ENCODE measurements at regions not wholly inside any gene's neighbourhood (a gene's known extent, or its start where the extent isn't known, plus 50 kb on each side); places are given as distances from the start of the nearest gene placed in this dataset.

DNA sequence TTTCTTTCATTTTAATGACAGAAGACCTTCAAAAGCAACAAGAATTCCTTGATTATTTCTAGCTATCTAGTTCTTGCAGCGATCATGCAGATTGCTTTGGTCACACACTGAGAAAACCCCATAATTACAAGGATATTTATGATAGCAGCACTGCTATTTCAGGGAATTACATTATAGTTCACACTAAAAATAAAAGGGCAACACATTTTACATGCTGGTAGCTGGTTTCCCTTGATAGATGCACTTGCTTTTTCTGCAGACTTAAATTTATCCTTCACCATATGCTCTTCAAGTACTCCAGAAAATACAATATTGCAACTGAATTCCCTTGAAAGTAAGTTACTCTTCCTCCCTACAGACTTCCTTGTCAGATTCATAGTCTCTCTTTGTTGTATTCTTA, 751.1 kb downstream of the CCDC85A start:
- no peak overlapping the region for H3K4me3 ChIP-seq (ENCODE audit: low read depth, low read length)
- DNase-seq (ENCODE audit: low read depth) = no peak
- TF ChIP-seq MYC (IDR thresholded peaks at IDR 0.05; ENCODE audit: low read depth, low read length) (no peak), POLR2A (IDR thresholded peaks at IDR 0.05; ENCODE audit: extremely low read depth, insufficient read length) (no peak)
- TF ChIP-seq, protein P1, sequence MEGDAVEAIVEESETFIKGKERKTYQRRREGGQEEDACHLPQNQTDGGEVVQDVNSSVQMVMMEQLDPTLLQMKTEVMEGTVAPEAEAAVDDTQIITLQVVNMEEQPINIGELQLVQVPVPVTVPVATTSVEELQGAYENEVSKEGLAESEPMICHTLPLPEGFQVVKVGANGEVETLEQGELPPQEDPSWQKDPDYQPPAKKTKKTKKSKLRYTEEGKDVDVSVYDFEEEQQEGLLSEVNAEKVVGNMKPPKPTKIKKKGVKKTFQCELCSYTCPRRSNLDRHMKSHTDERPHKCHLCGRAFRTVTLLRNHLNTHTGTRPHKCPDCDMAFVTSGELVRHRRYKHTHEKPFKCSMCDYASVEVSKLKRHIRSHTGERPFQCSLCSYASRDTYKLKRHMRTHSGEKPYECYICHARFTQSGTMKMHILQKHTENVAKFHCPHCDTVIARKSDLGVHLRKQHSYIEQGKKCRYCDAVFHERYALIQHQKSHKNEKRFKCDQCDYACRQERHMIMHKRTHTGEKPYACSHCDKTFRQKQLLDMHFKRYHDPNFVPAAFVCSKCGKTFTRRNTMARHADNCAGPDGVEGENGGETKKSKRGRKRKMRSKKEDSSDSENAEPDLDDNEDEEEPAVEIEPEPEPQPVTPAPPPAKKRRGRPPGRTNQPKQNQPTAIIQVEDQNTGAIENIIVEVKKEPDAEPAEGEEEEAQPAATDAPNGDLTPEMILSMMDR (IDR thresholded peaks at IDR 0.05; ENCODE audit: low read depth, low read length) = no peak
- TF ChIP-seq, protein P2, sequence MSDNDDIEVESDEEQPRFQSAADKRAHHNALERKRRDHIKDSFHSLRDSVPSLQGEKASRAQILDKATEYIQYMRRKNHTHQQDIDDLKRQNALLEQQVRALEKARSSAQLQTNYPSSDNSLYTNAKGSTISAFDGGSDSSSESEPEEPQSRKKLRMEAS (IDR thresholded peaks at IDR 0.05; ENCODE audit: low read depth, low read length) = no peak

DNA sequence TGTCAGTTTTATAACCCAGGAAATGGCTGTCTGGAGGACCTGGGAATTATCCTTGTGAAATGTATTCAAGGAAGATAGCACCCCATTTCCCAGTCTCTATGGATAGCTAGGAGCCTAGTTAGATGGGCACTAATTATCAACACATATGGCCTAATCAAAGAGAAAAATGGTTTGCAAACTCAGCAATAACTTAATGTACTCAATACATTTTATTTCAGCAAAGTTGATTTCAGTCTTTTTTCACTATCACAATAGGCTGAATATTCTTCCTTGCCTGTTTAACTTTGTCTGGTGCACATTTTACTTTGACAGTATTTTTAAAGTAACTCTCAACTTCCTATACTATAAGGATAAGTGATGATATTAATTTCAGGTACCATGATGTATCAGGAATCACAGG, 756.3 kb downstream of the CCDC85A start:
- TF ChIP-seq POLR2A (IDR thresholded peaks at IDR 0.05; ENCODE audit: extremely low read depth, insufficient read length) (no peak), MYC (IDR thresholded peaks at IDR 0.05; ENCODE audit: low read depth, low read length) (no peak)
- TF ChIP-seq, protein P2 (IDR thresholded peaks at IDR 0.05; ENCODE audit: low read depth, low read length) = no peak
- TF ChIP-seq, protein P1 (IDR thresholded peaks at IDR 0.05; ENCODE audit: low read depth, low read length) = no peak
- H3K4me3 ChIP-seq (ENCODE audit: low read depth, low read length) = no peak overlapping the region
- no peak for DNase-seq (ENCODE audit: low read depth)

DNA sequence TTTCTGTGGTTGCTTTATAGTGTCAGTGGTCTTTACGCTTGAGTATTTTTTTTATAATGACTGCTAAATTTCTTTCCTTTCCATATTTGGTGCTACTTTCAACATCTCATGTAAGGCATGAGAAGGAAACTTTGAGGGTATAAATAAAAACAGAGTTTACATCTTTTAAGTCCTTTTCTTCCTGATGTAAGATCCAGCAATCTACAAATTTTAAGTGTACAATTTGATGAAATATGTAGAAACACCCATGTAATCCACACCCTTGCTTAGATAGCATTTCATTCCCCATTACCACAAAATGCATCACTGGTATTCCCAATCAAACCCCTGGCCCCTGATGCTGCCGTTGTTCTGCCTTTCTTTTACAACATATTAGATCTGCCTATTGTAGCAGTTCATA, 769.1 kb downstream of the CCDC85A start:
- TF ChIP-seq MYC (IDR thresholded peaks at IDR 0.05; ENCODE audit: low read depth, low read length) (no peak), POLR2A (IDR thresholded peaks at IDR 0.05; ENCODE audit: extremely low read depth, insufficient read length) (no peak)
- TF ChIP-seq, protein P1 (IDR thresholded peaks at IDR 0.05; ENCODE audit: low read depth, low read length) = no peak
- TF ChIP-seq, protein P2 (IDR thresholded peaks at IDR 0.05; ENCODE audit: low read depth, low read length) = no peak
- no peak for DNase-seq (ENCODE audit: low read depth)
- H3K4me3 ChIP-seq (ENCODE audit: low read depth, low read length) = no peak overlapping the region

DNA sequence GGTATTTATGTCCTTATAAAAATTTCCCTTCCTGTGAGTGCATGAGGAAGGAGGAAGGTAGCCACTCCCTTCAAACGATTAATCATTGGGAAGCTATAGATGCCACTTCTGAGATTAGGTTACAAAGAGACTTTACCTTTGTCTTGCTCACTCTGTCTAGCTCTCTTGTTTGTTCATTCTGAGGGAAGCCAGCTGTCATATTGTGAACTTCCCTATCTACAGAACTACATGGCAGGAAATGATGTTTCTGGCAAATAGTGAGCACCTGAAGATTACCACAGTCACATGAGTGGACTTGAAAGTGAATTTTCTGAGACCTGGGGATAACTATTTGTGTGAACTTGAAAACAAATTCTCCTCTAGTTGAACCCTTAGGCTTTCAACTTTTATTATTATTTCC, 776.8 kb downstream of the CCDC85A start:
- TF ChIP-seq POLR2A (IDR thresholded peaks at IDR 0.05; ENCODE audit: extremely low read depth, insufficient read length) (no peak), MYC (IDR thresholded peaks at IDR 0.05; ENCODE audit: low read depth, low read length) (no peak)
- TF ChIP-seq, protein P1 (IDR thresholded peaks at IDR 0.05; ENCODE audit: low read depth, low read length) = no peak
- TF ChIP-seq, protein P2 (IDR thresholded peaks at IDR 0.05; ENCODE audit: low read depth, low read length) = no peak
- no peak for DNase-seq (ENCODE audit: low read depth)
- H3K4me3 ChIP-seq (ENCODE audit: low read depth, low read length) = no peak overlapping the region

DNA sequence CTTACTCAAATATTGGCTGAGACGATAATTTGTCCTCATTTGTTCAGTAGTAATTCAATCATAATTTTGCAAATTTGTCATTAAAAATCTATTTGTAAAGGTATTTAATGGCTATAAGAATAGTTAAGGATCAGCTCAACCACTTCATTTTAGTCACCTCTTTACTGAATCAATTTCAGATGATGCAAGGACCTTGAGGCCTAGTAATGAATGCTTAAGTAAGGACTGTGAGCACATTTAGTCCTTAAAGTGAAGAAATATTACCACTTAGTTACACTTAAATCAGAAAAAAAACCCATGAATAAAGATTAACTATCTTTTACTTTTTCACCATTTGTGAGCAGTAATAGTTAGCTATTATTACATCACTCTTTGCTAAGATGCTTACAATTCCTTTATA, 778.9 kb downstream of the CCDC85A start:
- DNase-seq (ENCODE audit: low read depth) = no peak
- no peak overlapping the region for H3K4me3 ChIP-seq (ENCODE audit: low read depth, low read length)
- TF ChIP-seq, protein P1 (IDR thresholded peaks at IDR 0.05; ENCODE audit: low read depth, low read length) = no peak
- no peak for TF ChIP-seq POLR2A (IDR thresholded peaks at IDR 0.05; ENCODE audit: extremely low read depth, insufficient read length)
- no peak for TF ChIP-seq MYC (IDR thresholded peaks at IDR 0.05; ENCODE audit: low read depth, low read length)
- TF ChIP-seq, protein P2 (IDR thresholded peaks at IDR 0.05; ENCODE audit: low read depth, low read length) = no peak

DNA sequence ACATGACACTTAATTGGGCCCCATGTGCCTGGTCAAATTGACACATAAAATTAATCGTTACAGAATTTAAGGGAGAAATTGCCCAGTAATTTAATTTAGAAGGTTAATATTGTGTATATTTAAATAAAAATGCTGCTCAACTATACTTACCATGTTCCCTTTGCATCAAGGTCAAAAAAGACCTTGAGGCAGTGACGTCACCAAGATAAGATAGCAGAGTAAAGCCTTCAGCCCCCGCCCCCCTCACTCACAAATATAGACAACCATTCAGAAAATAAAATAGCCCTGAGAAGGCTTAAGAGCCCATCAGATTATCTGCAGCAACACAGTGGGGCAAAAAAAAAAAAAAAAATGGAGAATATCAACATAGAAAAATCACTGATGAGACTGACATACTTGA, 785.7 kb downstream of the CCDC85A start:
- TF ChIP-seq, protein P1 (IDR thresholded peaks at IDR 0.05; ENCODE audit: low read depth, low read length) = no peak
- TF ChIP-seq POLR2A (IDR thresholded peaks at IDR 0.05; ENCODE audit: extremely low read depth, insufficient read length) (no peak), MYC (IDR thresholded peaks at IDR 0.05; ENCODE audit: low read depth, low read length) (no peak)
- TF ChIP-seq, protein P2 (IDR thresholded peaks at IDR 0.05; ENCODE audit: low read depth, low read length) = no peak
- no peak overlapping the region for H3K4me3 ChIP-seq (ENCODE audit: low read depth, low read length)
- no peak for DNase-seq (ENCODE audit: low read depth)

All from NB4 (cell line).